CD4-positive, alpha-beta T cell treated with Interleukin-12 subunit alpha and Interleukin-12 subunit beta, for 1 hour (primary cell): ENCODE measurements at regions not wholly inside any gene's neighbourhood (a gene's known extent, or its start where the extent isn't known, plus 50 kb on each side); places are given as distances from the start of the nearest gene placed in this dataset.
"Not testable (repeated sequence)": the region's sequence is repeated elsewhere in the genome, so short reads cannot be mapped to it uniquely, and the experiment has no call there.

Source experiments
- DNase-seq: peaks from one replicate; pipeline ENCODE4 v3.0.0-alpha.2; 2020

DNA sequence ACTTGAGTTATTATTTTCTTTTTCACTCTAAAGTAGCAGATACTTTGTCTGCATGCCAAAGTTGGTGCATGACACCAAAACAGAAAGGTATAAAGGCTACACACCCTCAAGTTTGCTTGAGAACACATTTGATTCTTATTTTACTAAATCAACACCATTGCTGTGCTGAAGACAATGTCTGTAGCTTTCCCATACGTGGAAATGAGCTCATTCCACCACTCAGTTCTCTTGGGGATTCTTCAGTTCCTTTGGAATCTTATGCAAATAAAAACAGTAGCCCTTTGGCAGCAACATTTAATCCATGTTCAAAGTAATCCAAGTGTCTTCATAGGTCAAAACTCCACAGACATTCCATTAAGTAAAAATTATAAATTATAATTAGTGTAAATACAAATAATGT, 264.9 kb downstream of the TLE1 start:
- no peak for DNase-seq

DNA sequence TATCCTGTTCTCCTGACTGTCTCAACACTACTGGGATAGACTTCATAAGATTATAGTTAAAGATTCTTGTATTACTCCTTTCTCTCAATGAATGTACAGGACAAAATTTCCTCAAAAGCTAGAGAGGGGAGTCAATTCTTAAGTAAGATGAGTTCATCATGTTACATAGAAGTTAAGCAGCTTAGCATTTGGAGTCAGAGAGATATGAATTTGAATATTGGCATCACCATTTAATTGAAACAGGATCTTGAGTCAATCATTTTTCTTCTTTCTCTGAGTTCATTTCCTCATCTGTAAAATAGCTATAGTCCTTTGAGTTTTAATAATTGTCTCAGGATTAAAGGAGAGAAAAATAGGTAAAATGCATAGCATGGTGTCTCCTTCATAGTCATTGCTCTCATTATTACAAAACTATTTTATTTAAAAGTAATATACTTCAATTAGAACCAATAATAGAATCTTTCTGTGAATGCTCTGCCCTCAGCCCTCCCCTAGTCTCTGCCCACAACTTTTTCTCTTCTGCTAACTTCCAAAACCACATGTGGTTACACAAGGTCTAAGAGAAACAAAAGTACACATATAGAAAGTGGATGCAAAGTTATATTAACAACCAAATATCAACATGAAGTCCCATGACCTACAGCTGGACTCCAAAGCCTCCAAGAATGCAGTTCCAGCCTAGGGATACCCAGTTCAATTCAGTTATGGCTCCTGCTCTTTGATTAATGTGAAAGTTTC, 265.6 kb downstream of the TLE1 start:
- DNase-seq, result no peak

DNA sequence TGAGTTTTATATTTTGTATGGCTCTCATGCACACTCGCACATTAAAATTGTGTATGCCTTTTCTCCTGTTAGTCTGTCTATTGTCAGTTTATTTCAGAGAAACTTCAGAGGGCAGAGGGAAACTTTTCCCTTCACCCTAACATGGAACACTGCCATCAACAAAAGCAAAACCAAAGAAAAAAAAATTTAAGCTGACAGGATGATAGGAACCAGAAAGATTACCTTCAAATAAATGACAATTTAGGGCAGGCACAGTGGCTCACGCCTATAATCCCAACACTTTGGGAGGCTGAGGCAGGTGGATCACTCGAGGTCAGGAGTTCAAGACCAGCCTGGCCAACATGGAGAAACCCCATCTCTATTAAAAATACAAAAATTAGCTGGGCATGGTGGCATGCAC, 268.3 kb downstream of the TLE1 start:
- not testable (repeated sequence) for DNase-seq

- DNase-seq, result no peak
These were observed 269.3 kb downstream of the TLE1 start for GRCh38 chr9:81420024-81420423.

DNA sequence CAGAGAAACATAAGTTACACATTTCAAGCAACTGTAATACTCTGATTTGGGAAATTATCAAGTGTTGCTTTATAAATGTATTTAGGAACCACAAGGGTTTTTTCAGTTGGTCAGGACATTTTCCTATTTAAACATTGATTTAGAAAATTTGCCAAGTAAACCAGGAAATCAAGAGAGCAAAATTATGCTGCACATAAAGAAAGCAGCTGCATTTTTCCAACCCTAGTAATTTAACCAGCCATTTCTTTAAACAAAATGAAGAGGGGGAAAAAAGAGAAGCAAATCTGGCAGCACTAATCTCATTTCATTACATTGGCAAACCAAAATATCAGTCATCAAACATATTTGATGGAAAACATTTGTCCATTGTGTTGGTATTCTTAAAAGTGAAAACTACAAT, 271.4 kb downstream of the TLE1 start:
- no peak for DNase-seq

- DNase-seq, result no peak
These were observed 272.1 kb downstream of the TLE1 start for GRCh38 chr9:81417299-81417675.

- DNase-seq, result no peak
These were observed 272.7 kb downstream of the TLE1 start for GRCh38 chr9:81416476-81417298.

DNA sequence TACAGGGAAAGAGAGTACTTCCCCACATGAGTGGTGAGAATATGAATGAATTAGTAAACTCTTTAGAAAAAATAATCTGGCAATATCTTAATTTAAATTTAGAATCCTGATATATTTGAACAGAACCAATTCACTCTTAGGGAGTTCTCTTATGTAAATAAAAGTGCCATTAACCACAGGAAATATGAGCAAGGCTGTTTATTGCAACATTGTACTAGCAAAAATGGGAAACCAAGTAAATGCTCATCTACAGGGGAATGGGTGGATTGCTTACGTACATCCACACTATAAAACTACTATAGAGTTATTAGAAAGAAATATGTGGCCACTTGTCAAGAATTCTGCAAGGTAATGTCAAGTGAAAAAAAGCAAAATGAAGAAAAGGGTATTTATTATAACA, 274.5 kb downstream of the TLE1 start:
- no peak for DNase-seq

GRCh38 chr9:81411961-81412360, 277.4 kb downstream of the TLE1 start:
- no peak for DNase-seq

GRCh38 chr9:81410201-81410600, 279.1 kb downstream of the TLE1 start:
- no peak for DNase-seq

GRCh38 chr9:81408951-81409350, 280.4 kb downstream of the TLE1 start:
- no peak for DNase-seq

DNA sequence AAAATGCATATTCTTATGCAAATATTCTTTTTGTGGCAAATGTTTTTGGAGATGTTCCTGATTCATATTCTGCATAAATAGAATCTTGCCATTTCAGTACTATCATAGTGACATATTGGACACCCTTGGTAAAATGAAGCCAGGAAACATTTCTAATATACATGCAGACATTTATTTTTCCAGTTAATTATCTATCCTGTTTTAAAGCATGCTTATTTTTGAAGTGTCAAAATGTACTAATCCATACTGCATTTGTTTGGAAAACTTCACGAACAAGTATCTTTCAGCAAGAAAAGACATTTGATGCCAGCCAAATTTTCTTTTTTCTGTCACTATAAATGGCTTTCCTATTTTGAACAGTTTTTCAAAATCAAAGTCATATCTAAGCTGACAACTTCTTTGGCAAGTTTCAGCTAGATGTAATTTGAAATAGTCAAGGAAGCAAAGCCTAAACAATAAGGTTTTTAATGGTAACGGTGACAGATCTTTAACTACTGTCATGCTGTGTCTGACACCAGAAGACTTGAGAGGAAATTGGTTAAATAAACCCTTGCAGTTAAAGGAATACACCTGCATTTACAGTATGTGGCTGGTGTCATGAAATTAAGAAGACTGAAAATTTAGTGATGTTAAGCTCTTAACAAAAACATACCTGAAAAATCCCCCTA, 284.3 kb downstream of the TLE1 start:
- no peak for DNase-seq

DNA sequence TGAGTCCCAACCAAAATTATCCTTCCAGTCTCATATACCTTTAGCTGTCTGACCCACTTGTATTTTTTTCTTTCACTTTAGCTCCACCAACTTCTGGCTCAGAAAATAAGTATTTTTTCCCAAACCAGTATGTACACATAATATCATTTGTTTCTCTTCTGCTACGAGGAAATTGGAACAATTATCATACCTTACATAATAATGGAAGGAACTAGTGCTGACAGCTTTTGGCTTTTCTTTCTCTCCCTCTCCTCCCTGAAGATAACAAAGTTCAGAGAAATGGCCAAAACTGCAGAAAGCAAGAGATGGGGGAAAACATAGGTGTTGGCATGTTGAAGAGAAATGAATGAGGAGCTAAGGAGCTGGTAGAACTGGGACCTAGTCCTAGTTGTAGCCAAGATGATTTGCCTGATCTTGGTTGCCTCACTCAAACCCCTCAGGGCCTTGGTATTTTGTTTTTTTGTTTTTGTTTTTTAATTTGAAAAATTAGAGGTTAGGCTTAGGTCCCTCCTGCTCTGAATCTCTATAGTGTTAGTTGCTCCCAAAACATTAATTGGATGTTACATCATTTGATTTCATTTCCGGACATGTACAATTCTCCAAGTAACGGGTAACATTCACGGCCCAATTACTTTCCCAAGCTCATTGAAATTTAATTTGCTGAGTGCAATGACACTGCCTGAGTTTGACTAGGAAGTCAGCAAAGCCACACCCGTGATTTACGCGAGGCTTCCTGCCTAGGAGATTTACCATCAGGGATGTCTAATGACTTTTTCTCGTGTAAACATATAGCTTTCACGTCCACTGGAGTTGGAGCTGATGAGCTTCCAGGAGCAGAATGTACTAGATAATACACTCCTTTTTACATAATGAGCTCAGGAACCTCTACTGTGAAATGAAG, 291.6 kb downstream of the TLE1 start:
- DNase-seq, result no peak

GRCh38 chr9:81396528-81396927, 292.8 kb downstream of the TLE1 start:
- DNase-seq, result no peak

DNA sequence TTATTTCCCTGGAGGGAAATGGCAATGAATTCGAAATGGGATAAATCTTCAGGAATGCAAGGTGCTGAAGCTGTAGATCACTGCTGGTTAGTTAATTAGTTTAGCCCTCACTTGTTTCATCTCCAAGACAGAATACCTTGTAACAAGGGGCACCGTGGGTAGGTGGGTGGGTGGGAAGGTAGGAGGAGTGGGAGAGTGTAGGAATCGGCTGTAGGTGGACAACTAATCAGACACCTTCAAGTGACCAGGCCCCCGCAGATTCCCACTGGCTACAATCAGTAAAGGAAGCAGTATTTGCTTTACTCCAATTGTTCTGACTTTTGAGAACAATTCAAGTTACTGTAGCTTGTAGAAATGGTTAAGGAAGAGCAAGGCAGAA, 293.7 kb downstream of the TLE1 start:
- DNase-seq, result no peak

GRCh38 chr9:81394881-81395675, 294.3 kb downstream of the TLE1 start:
- DNase-seq, result no peak

DNA sequence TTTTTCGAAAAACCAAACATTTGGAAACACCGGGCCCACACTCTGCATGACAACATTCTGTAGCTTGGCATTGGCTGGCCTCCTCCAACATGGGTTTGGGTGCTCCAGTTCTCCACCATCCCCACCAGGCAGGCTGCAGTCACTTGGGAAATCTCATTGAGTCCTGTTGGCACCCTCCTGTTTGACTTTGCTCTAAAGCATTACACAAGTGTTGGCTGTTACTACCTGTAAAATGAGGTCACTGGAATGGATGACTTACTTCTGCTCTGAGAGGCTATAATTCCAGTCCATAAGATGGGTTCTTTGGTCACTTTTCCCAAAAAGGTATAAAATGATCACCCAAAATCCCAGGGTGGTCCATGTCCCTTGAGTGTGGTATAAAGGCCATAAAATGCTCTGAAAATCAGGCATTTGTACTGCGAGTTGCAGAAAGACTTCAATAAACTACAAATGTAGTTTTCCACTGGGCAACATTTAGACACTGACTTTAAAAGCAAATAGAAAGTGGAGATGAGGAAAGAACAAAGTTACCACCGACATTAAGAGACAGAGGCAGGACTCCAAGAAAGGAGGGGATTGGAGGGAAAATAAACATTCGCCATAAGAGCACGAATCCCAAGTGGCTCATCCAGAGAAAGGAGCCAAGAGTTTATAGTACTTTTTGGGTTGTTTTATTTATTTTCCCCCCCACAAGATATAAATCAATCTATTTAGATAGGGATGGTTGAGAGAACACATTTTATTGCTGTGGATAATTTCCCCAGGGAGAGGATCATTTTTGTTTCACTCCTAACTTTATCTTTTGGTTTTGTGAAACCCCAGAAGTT, 295.1 kb downstream of the TLE1 start:
- no peak for DNase-seq

GRCh38 chr9:81391457-81391825, 297.9 kb downstream of the TLE1 start:
- no peak for DNase-seq

- DNase-seq, result no peak
These were observed 298.4 kb downstream of the TLE1 start for GRCh38 chr9:81390792-81391456.

- DNase-seq, result no peak
These were observed 299.8 kb downstream of the TLE1 start for GRCh38 chr9:81389569-81389993.

DNA sequence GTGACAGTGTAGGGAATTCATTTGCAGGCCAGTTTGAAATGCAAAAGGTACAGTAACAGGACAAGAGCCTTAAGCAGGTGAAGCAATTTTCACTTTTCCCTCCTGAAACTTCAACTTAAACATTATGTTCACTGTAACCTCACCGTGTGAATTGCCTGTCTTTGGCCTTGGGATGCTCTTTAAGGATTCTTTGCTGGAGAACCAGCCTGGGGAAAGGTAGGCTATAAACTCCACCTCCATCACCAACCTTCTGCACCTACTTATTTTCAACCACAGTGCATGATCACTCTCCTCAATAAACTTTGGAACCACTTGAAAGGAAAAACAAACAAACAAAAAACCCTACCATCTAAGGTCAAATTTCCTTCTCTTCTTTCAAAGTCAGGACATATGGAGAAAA, 300.5 kb downstream of the TLE1 start:
- no peak for DNase-seq
